GM18861 (cell line): ENCODE measurements at regions not wholly inside any gene's neighbourhood (a gene's known extent, or its start where the extent isn't known, plus 50 kb on each side); places are given as distances from the start of the nearest gene placed in this dataset.

ENCODE experiments used
- ATAC-seq: cut with Tn5 transposase; IDR thresholded peaks from one replicate; pipeline ENCODE4 v1.9.1; 2021; ENCODE audit not compliant: unreplicated experiment

DNA sequence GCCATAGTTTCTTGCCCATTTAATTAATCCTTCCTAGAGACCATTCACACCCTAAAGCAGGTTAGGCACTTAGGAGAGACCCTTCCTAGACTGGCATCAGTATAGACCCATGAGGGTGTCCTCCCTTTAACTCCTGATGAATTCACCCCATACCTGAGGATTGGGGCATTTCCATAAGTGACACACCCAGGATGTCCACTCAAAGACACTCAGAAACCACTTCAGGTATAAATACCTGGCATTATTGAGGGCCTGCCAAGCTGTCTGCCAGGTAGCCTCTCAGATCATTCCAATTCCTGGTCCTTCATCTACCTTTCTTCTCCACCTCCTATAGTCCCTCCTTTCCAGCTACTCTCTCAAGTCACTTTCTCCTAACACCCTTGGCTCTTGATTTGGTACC, 57.5 kb upstream of the SLC14A2 start:
- no peak for ATAC-seq

DNA sequence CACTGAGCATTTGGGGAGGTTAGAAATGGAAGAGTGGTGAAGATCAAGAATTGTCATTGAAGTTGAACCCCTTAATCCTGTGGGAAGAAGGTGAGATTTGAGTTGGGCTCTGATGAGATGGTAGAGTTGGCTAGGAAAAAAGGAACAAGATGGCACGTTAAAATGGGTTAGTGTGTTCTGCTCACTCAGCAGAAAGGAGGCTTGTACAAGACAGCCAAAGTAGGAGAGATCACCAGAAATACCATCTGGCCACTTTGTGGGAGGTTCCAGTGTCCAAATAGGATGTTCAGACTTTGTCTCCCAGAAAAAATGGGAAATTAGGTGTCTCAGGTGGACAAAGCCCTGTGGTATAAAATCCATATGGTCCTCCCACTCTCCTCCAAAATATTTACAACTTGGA, 56.0 kb upstream of the SLC14A2 start:
- no peak for ATAC-seq

DNA sequence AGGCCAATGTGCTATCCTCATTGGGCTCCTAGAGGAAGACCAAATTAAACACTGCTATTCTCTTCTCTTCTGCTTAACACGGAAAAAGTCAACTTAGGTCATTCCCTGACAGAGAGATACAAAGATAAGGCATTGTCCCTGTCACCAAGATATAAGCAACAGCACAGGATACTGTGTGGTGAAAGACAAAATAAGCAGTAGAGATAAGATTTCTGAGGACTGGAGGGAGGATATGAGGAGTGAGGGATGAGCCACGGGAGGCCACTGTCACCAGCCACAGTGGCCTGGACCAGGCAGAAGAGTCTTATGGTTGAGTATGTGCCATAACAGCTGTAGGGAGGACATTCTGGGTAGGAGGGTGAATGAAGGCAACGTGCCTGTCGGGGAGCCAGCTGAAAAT, 54.4 kb upstream of the SLC14A2 start:
- no peak for ATAC-seq

DNA sequence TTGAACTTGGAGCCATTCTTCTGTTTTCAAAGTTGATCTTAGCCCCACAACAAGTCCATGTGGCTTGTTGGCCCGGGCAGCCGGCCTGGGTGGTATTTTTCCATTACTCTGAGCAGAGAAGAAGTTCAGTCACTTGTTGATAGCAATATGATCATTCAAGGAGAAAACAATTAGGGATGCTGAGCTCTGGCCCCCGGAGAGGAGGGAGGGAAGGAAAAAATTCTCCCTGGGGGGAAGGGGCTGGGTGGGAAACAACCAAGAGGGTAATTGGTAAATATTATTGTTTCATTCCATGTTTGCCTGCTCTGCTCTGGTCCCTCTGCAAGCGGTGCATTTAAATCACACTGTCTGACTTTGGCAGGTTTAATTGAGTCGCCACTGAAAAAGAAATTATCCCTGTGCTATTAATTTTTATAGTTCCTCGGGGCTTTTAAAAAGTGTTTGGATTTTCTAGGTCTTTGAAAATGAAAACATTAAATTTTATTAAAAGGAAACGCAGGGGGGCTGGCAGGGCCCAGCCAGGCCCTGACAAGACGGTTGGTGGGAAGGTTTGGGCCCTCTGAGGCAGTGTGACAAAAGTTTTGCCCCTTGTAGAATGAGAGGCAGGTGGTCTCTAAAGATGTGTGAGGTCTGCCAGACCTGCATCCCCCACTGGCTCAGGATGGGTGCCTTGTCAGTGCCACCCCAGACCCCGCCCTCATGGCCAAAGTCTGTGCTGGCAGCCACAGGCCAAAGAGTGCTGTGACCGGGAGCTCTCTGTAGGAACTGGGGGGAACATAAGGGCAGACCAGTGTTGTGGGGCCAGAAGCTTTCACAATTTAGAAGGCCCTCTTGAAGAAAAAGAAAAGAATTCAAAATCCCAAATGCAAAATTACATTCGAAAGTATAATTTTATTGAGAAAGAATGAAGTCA, 52.5 kb upstream of the SLC14A2 start:
- ATAC-seq: no peak

DNA sequence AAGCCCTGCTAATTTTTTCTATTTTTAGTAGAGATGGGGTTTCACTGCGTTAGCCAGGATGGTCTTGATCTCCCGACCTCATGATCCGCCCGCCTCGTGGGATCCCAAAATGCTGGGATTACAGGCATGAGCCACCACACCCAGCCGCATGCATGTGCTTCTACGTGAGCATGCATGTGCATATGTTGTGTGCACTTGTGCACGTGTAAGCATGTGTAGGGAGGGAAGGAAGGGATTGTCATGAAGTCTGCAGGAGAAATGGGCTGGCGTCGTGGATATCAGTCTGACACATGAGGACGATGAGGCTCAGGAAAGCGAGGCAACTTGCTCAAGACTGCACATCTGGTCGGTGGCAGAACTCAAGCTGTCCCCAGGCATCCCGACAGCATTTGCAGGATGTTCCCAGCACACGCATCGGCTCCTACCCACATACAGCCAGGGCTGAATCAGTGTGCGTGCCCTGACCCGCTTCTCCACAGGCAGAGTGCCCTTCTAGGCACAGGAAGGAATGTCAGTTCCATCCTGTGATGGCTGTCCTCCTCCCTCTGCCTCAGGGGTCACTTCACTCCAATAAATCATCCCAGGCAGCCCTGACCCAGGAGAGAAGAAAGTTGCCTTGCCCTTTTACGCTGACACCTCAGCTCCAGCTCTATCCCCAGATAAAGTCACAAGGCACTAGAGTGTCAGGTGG, 49.9 kb upstream of the SLC14A2 start:
- no peak for ATAC-seq
